Vagina (tissue), 2 donors: ENCODE measurements at regions not wholly inside any gene's neighbourhood (a gene's known extent, or its start where the extent isn't known, plus 50 kb on each side); places are given as distances from the start of the nearest gene placed in this dataset.

Experiments
- DNase-seq, 2 donors: peaks; one replicate each; pipeline ENCODE4 v3.0.0-alpha.2; 2017; ENCODE audit errors: extremely low spot score in 2 of 2
- H3K27ac ChIP-seq: fragments of 200-600 bp; sonication (generic); one replicate; pipeline ENCODE4 v1.5.1; 2019
- H3K27me3 ChIP-seq: fragments of 200-600 bp; sonication (generic); one replicate; pipeline ENCODE4 v1.5.1; 2019
- H3K36me3 ChIP-seq, 2 donors: fragments of 200-600 bp; sonication (generic); one replicate each; pipeline ENCODE4 v1.5.1; 2017 to 2019
- H3K4me1 ChIP-seq: fragments of 200-600 bp; sonication (generic); one replicate; pipeline ENCODE4 v1.5.1; 2019
- H3K4me3 ChIP-seq, 2 donors: fragments of 200-600 bp; sonication (generic); 1 replicate in 1 of 2; 2 replicates in 1 of 2; pipeline ENCODE4 v1.5.1; 2016 to 2019
- H3K9me3 ChIP-seq: fragments of 200-600 bp; sonication (generic); one replicate; pipeline ENCODE4 v1.5.1; 2019
- CTCF ChIP-seq, 3 experiments: fragments of 450-650 bp in 2 of 3; fragments of 200-600 bp in 1 of 3; sonication (generic) in 1 of 3; IDR thresholded peaks; one replicate each; pipeline ENCODE4 v1.5.1; 2017 to 2019; ENCODE audit warnings: antibody characterized with exemption in 3 of 3, mild to moderate bottlenecking in 2 of 3, moderate library complexity in 2 of 3
- POLR2A ChIP-seq, 2 donors: fragments of 450-650 bp; IDR thresholded peaks; one replicate each; pipeline ENCODE4 v1.6.1; 2017; ENCODE audit warnings: antibody characterized with exemption in 2 of 2, mild to moderate bottlenecking in 2 of 2, moderate library complexity in 2 of 2
- POLR2AphosphoS5 ChIP-seq, 2 donors: sonication (generic); formaldehyde crosslinking; IDR thresholded peaks; one replicate each; pipeline ENCODE4 v1.9.0; 2017; ENCODE audit warnings: antibody characterized with exemption in 2 of 2, mild to moderate bottlenecking in 2 of 2, low read depth in 1 of 2; ENCODE audit not compliant: insufficient read depth in 1 of 2
- intact Hi-C: fragments of 100-400 bp; cut with DNase I; formaldehyde crosslinking; loops from one replicate; pipeline ENCODE4 v1.15.1; 2023

DNA sequence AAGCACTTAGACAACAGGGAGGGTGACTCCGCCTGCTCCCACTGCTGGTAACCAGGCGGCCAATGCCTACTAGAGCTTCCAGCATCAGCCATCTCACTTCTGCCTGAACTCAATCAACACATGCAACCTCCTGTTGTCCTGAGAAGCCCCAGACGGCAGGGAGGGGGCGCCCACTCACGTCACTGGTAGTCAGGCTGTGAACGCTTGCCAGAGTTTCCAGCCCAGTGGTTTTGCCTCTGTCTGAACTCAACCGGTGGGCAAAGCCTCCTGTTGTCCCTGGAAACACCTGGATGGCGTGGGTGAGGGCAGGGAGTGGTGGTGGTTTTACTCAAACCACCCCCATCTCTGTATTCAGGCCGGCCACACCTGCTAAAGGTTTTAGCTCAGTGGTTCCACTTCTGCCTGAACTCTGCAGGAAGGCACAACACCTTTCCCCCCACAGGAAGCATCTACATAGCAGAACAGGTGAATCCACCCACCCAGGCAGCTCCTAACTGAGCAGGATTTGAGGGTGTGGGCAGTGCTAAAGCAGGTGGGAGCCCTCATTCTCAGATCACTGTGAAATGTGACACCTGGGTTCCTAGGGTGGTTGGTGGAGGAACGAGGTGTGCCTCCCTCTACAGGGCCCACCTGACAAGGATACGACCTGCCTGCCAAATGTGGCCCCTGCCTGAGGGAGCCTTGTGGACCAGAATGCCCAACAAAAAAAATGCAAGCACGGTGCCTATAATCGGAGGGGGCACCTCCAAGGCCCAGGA, 563.0 kb upstream of the SEMA3D start:
- no peaks in the 10 kb centered on the region for H3K27me3 ChIP-seq
- TF ChIP-seq POLR2AphosphoS5 (IDR thresholded peaks at IDR 0.05; ENCODE audit: insufficient read depth in 1 of 2, low read depth in 1 of 2), result no peak
- no peak for TF ChIP-seq CTCF (IDR thresholded peaks at IDR 0.05)
- no peak for TF ChIP-seq POLR2A (IDR thresholded peaks at IDR 0.05)
- no peaks in the 10 kb centered on the region for H3K36me3 ChIP-seq
- H3K4me3 ChIP-seq, result no peak overlapping the region
- no peak overlapping the region for H3K27ac ChIP-seq
- no peak for DNase-seq
- intact Hi-C loops, result no loop called here
- H3K9me3 ChIP-seq, result no peaks in the 10 kb centered on the region
- no peaks in the 10 kb centered on the region for H3K4me1 ChIP-seq

GRCh38 chr7:85748861-85749260, 562.0 kb upstream of the SEMA3D start:
- H3K27me3 ChIP-seq, result no peaks in the 10 kb centered on the region

GRCh38 chr7:85737426-85737825, 550.6 kb upstream of the SEMA3D start:
- no peaks in the 10 kb centered on the region for H3K9me3 ChIP-seq
- no peak for TF ChIP-seq POLR2A (IDR thresholded peaks at IDR 0.05)
- TF ChIP-seq CTCF (IDR thresholded peaks at IDR 0.05), result no peak
- TF ChIP-seq POLR2AphosphoS5 (IDR thresholded peaks at IDR 0.05; ENCODE audit: insufficient read depth in 1 of 2, low read depth in 1 of 2), result no peak
- intact Hi-C loops, result loop anchor here (5.0 kb wide), 1 partner anchor 280 kb away; no protein-coding TSS in a partner anchor
- H3K36me3 ChIP-seq, result no peaks in the 10 kb centered on the region
- H3K27ac ChIP-seq, result no peak overlapping the region
- no peaks in the 10 kb centered on the region for H3K27me3 ChIP-seq
- H3K4me1 ChIP-seq, result no peaks in the 10 kb centered on the region
- H3K4me3 ChIP-seq, result no peak overlapping the region
- no peak for DNase-seq

More at GRCh38 chr7:85748861-85749260, 562.0 kb upstream of the SEMA3D start:
- DNase-seq, result no peak
- Histone ChIP-seq H3K36me3 (no peaks in the 10 kb centered on the region), H3K4me3 (no peak overlapping the region), H3K9me3 (no peaks in the 10 kb centered on the region), H3K27ac (no peak overlapping the region), H3K4me1 (no peaks in the 10 kb centered on the region)
- no peak for TF ChIP-seq POLR2AphosphoS5 (IDR thresholded peaks at IDR 0.05; ENCODE audit: insufficient read depth in 1 of 2, low read depth in 1 of 2)
- no peak for TF ChIP-seq CTCF (IDR thresholded peaks at IDR 0.05)
- TF ChIP-seq POLR2A (IDR thresholded peaks at IDR 0.05), result no peak
- intact Hi-C loops, result no loop called here

DNA sequence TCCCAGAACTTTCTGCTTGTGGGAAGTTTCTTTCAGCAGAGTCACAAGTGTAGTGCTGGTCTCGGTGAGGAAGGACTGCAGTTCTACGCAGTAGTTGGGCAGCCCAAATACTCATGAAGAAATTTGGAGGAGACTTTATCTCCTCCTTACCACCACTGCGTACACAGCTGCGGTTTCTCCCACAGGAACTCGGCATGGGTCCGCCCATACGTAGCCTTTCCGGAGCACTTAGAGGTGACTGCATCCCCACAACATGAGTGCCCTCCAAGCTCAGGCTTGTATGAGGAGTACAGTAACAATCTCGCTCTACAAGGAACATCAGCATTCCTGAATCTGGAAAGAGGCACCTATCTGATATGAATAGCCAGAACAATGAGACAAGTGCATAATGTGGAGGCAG, 549.2 kb upstream of the SEMA3D start:
- H3K27ac ChIP-seq, result no peak overlapping the region
- intact Hi-C loops, result loop anchor here (5.0 kb wide), 1 partner anchor 279 kb away; no protein-coding TSS in a partner anchor
- H3K4me3 ChIP-seq, result no peak overlapping the region
- H3K36me3 ChIP-seq, result no peaks in the 10 kb centered on the region
- H3K27me3 ChIP-seq, result no peaks in the 10 kb centered on the region
- H3K9me3 ChIP-seq, result no peaks in the 10 kb centered on the region
- no peak for DNase-seq
- H3K4me1 ChIP-seq, result no peaks in the 10 kb centered on the region
- TF ChIP-seq POLR2A (IDR thresholded peaks at IDR 0.05) (no peak), CTCF (IDR thresholded peaks at IDR 0.05) (no peak), POLR2AphosphoS5 (IDR thresholded peaks at IDR 0.05; ENCODE audit: insufficient read depth in 1 of 2, low read depth in 1 of 2) (no peak)

- H3K36me3 ChIP-seq, result no peaks in the 10 kb centered on the region
- H3K4me1 ChIP-seq, result no peaks in the 10 kb centered on the region
- H3K4me3 ChIP-seq, result no peak overlapping the region
- no peaks in the 10 kb centered on the region for H3K9me3 ChIP-seq
- no peak overlapping the region for H3K27ac ChIP-seq
- H3K27me3 ChIP-seq, result no peaks in the 10 kb centered on the region
- no peak for DNase-seq
- no peak for TF ChIP-seq POLR2A (IDR thresholded peaks at IDR 0.05)
- no peak for TF ChIP-seq POLR2AphosphoS5 (IDR thresholded peaks at IDR 0.05; ENCODE audit: insufficient read depth in 1 of 2, low read depth in 1 of 2)
- TF ChIP-seq CTCF (IDR thresholded peaks at IDR 0.05), result no peak
- intact Hi-C loops, result loop anchor here (5.0 kb wide), 1 partner anchor 278 kb away; no protein-coding TSS in a partner anchor
These were observed 548.0 kb upstream of the SEMA3D start for GRCh38 chr7:85734823-85735222.
